Natural killer cell (primary cell): ENCODE measurements at regions not wholly inside any gene's neighbourhood (a gene's known extent, or its start where the extent isn't known, plus 50 kb on each side); places are given as distances from the start of the nearest gene placed in this dataset.

Experiments
- ATAC-seq, 3 donors: fragments of 150-1000 bp in 2 of 3; fragments of 200-7000 bp in 1 of 3; cut with Tn5 transposase; 1 replicate in 1 of 3; 2 replicates in 2 of 3; pipeline ENCODE4 v1.10.0; 2021; ENCODE audit warnings: mild to moderate bottlenecking in 2 of 3, moderate library complexity in 2 of 3
- DNase-seq, 2 donors: peaks; one replicate each; pipeline versions ENCODE4 v3.0.0 to v3.0.0-alpha.2; 2013 to 2021; ENCODE audit warnings: mixed read lengths in 1 of 2
- H3K27ac ChIP-seq: one replicate; pipeline ENCODE4 v1.5.1; 2013; ENCODE audit warnings: mild to moderate bottlenecking, low read length
- H3K27me3 ChIP-seq: one replicate; pipeline ENCODE4 v1.6.1; 2013; ENCODE audit warnings: low read length; ENCODE audit not compliant: control insufficient read depth, insufficient read depth
- H3K36me3 ChIP-seq: one replicate; pipeline ENCODE4 v1.6.1; 2013; ENCODE audit warnings: low read length; ENCODE audit not compliant: control insufficient read depth, insufficient read depth
- H3K4me1 ChIP-seq: one replicate; pipeline ENCODE4 v1.6.1; 2013; ENCODE audit warnings: low read length; ENCODE audit not compliant: control insufficient read depth, insufficient read depth
- H3K4me3 ChIP-seq: one replicate; pipeline ENCODE4 v1.5.1; 2013; ENCODE audit warnings: low read length
- H3K9me3 ChIP-seq: one replicate; pipeline ENCODE4 v1.6.1; 2013; ENCODE audit warnings: low read length; ENCODE audit not compliant: control insufficient read depth, insufficient read depth
- H3K27ac Mint-ChIP-seq, 2 donors: one replicate each; pipeline ENCODE4 v1.8.0; 2022; ENCODE audit warnings: mild to moderate bottlenecking in 2 of 2, mixed read lengths in 2 of 2, moderate library complexity in 1 of 2
- H3K27me3 Mint-ChIP-seq, 2 donors: one replicate each; pipeline ENCODE4 v1.8.0; 2022; ENCODE audit warnings: low read depth in 2 of 2, mixed read lengths in 2 of 2
- H3K36me3 Mint-ChIP-seq: one replicate; pipeline ENCODE4 v1.8.0; 2022; ENCODE audit warnings: mixed read lengths
- H3K4me1 Mint-ChIP-seq, 2 donors: one replicate each; pipeline ENCODE4 v1.8.0; 2022; ENCODE audit warnings: mixed read lengths in 2 of 2
- H3K4me3 Mint-ChIP-seq: one replicate; pipeline ENCODE4 v1.8.0; 2022; ENCODE audit warnings: mild to moderate bottlenecking, moderate library complexity, mixed read lengths
- H3K9me3 Mint-ChIP-seq, 2 donors: one replicate each; pipeline ENCODE4 v1.8.0; 2022; ENCODE audit warnings: mixed read lengths in 2 of 2
- CTCF ChIP-seq: fragments of 200-600 bp; IDR thresholded peaks from one replicate; pipeline ENCODE4 v1.8.0; 2022; ENCODE audit warnings: antibody characterized with exemption
- WGBS: methylation state at CpG from one replicate; pipeline ENCODE4 v1.1.7; 2013; ENCODE audit warnings: missing lambda C conversion rate; ENCODE audit not compliant: insufficient coverage; 5-methylcytosine and 5-hydroxymethylcytosine counted together
- intact Hi-C: fragments of 100-400 bp; cut with micrococcal nuclease; formaldehyde crosslinking; loops from one replicate; pipeline ENCODE4 v1.14.2; 2022

GRCh38 chr9:108766626-108767161, 89.1 kb downstream of the ACTL7B start:
- Mint-ChIP-seq H3K4me3 (no peak overlapping the region), H3K9me3 (peaks cover 0 to 4% of the 10 kb centered on the region in 2 donors), H3K27ac (no peak overlapping the region), H3K27me3 (no peaks in the 10 kb centered on the region), H3K36me3 (no peaks in the 10 kb centered on the region), H3K4me1 (peaks cover 1 to 3% of the 10 kb centered on the region in 2 donors)
- no peaks in the 10 kb centered on the region for H3K27me3 ChIP-seq
- 36% methylated on average over 3 of the region's 3 CpGs for WGBS
- H3K4me3 ChIP-seq, result no peak overlapping the region
- no peak for TF ChIP-seq CTCF
- no peak for DNase-seq
- intact Hi-C loops, result no loop called here
- H3K27ac ChIP-seq, result no peak overlapping the region
- H3K9me3 ChIP-seq, result no peaks in the 10 kb centered on the region
- H3K36me3 ChIP-seq, result no peaks in the 10 kb centered on the region
- H3K4me1 ChIP-seq, result no peaks in the 10 kb centered on the region
- ATAC-seq, result no peak

GRCh38 chr9:108765265-108765664, 90.5 kb downstream of the ACTL7B start:
- ATAC-seq, result no peak
- no peaks in the 10 kb centered on the region for H3K27me3 ChIP-seq
- Mint-ChIP-seq H3K27me3 (peaks cover 4 to 6% of the 10 kb centered on the region in 2 donors), H3K27ac (no peak overlapping the region), H3K9me3 (peaks cover 0 to 4% of the 10 kb centered on the region in 2 donors), H3K36me3 (no peaks in the 10 kb centered on the region), H3K4me3 (no peak overlapping the region), H3K4me1 (peaks cover 6 to 8% of the 10 kb centered on the region in 2 donors)
- intact Hi-C loops, result no loop called here
- no peaks in the 10 kb centered on the region for H3K36me3 ChIP-seq
- no peak for TF ChIP-seq CTCF
- no peak overlapping the region for H3K4me3 ChIP-seq
- no peak for DNase-seq
- no peaks in the 10 kb centered on the region for H3K9me3 ChIP-seq
- H3K4me1 ChIP-seq, result no peaks in the 10 kb centered on the region
- no peak overlapping the region for H3K27ac ChIP-seq
- 97% methylated on average over 4 of the region's 5 CpGs for WGBS

DNA sequence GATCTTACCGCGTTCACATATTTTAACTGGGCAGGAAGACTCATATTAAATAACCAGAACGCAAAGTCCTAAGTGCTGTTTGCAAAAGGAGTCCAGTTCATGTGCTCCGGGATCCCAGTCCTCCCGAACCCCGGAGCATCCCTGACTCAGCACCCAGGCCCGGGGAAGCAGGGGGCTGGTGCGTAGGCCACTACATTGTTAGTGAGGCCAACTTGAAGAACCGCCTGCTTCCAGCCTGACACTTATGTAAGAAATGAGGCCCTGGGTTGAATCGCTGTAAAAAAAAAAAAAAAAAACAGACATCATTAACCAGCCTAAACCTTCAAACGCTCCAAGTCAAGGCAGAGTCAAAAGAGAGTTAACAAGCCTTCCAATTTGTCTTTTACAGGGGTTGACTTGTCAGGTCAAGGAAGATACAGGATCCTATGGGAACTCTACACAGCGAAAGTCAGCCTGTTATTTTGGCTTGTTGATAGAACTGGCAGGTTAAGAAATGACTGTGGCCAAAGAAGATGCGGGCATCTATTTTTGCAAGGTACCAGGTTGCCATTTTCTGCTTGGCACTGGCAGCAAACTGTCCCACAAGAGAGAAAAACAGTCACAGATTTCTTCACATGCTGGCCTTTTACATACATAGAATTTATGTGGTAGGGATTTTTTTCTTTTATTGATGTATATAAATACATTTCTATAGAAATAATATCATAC, 93.3 kb downstream of the ACTL7B start:
- no peak overlapping the region for H3K27ac Mint-ChIP-seq
- no peak for TF ChIP-seq CTCF
- H3K4me1 ChIP-seq, result no peaks in the 10 kb centered on the region
- H3K27me3 Mint-ChIP-seq, result peaks cover 6% of the 10 kb centered on the region in 2 donors
- no peak overlapping the region for H3K4me3 Mint-ChIP-seq
- no peaks in the 10 kb centered on the region for H3K27me3 ChIP-seq
- H3K9me3 ChIP-seq, result no peaks in the 10 kb centered on the region
- ATAC-seq, result no peak
- WGBS, result 86% methylated on average over 13 of the region's 13 CpGs
- H3K27ac ChIP-seq, result no peak overlapping the region
- H3K36me3 ChIP-seq, result no peaks in the 10 kb centered on the region
- no peak for DNase-seq
- H3K4me3 ChIP-seq, result no peak overlapping the region
- no peaks in the 10 kb centered on the region for H3K36me3 Mint-ChIP-seq
- intact Hi-C loops, result no loop called here
- peaks cover 6 to 8% of the 10 kb centered on the region in 2 donors for H3K4me1 Mint-ChIP-seq
- no peaks in the 10 kb centered on the region for H3K9me3 Mint-ChIP-seq
